ENCODE measurements at regions not wholly inside any gene's neighbourhood (a gene's known extent, or its start where the extent isn't known, plus 50 kb on each side); places are given as distances from the start of the nearest gene placed in this dataset.
A peak's percentile ranks its signal among the peaks of the same experiment; 100 is the strongest.

DNA sequence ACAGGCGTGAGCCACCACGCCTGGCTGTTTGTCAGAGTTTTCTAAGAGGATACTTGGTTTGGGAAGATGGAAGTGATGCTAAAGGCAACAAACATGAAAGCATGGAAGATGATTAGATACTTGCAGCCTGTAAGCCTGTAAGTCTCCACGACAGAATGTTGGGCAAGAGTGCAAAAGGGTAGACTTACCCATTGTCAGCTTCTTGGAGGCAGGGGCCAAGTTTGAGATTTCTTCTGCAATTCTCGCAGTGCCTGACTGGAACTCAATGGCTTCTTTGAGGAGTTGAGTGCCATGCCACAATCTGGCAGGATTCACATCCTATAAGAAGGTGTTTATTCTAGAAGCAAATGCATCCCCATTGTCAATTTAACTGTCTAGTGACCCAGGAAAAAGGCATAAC is 70.1 kb upstream of the EFEMP1 start:
- no peak for DNase-seq (ENCODE audit: low read depth)
- TF ChIP-seq, protein P1, sequence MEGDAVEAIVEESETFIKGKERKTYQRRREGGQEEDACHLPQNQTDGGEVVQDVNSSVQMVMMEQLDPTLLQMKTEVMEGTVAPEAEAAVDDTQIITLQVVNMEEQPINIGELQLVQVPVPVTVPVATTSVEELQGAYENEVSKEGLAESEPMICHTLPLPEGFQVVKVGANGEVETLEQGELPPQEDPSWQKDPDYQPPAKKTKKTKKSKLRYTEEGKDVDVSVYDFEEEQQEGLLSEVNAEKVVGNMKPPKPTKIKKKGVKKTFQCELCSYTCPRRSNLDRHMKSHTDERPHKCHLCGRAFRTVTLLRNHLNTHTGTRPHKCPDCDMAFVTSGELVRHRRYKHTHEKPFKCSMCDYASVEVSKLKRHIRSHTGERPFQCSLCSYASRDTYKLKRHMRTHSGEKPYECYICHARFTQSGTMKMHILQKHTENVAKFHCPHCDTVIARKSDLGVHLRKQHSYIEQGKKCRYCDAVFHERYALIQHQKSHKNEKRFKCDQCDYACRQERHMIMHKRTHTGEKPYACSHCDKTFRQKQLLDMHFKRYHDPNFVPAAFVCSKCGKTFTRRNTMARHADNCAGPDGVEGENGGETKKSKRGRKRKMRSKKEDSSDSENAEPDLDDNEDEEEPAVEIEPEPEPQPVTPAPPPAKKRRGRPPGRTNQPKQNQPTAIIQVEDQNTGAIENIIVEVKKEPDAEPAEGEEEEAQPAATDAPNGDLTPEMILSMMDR (conservative IDR thresholded peaks at IDR 0.05; ENCODE audit: low read depth, low read length): no peak
- no peak overlapping the region for H3K4me3 ChIP-seq (ENCODE audit: low read length)

DNA sequence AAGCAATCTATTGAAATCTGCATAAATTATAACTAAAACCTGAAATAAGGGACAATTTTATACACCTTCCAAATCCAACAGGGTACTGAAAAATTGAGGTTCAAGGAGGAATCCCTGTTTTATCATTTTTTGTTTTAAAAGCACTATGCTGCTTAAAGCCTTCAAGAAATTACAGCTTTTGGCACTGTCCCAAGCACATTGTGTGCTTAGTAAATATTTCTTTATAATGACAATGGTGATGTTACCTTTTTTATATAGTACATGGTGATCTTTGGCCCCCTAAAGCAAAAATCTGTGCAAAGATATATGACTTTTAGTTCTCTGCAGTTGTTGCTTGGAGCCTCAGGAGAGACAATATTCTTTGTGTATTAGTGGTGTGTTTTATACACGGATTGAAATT is 71.6 kb upstream of the EFEMP1 start:
- TF ChIP-seq, protein P1 (conservative IDR thresholded peaks at IDR 0.05; ENCODE audit: low read depth, low read length): no peak
- DNase-seq (ENCODE audit: low read depth): no peak
- H3K4me3 ChIP-seq (ENCODE audit: low read length): no peak overlapping the region

DNA sequence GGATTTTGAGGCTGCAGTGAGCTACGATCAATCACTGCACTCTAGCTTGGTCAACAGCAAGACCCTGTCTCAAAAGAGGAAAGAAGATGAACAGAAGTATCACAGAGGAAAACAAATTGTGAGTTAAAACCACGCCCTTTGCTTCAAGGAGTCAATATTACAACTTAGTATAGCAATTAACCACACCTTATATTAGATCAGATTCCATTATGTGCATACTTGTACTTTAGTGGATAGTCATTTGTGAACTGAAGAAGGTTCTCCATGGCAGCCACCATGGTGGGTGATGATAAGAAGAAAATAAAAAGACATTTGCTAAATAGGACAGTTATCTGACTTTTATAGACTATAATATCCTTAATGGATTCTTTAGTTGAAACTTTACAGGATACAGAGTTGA is 72.3 kb upstream of the EFEMP1 start:
- H3K4me3 ChIP-seq (ENCODE audit: low read length): no peak overlapping the region
- no peak for DNase-seq (ENCODE audit: low read depth)
- TF ChIP-seq, protein P1 (conservative IDR thresholded peaks at IDR 0.05; ENCODE audit: low read depth, low read length): no peak

DNA sequence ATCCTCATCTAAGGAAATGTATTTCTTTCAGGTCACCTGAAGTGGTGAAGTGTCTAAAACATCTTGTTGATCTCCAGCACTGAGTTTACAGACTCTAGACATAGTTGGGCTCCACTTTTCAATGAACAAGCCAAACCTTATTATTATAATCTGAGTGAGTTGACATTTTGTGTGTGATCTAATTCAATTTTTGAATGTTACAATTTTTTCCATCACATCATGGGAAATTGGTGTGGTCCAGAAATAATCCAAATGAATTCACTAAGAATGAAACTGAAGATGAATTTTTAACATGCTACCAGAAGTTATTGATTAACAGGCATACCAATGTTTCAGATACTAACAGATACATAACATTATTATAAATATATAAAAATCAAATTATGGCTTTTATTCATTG is 75.6 kb upstream of the EFEMP1 start:
- TF ChIP-seq, protein P1 (conservative IDR thresholded peaks at IDR 0.05; ENCODE audit: low read depth, low read length): no peak
- H3K4me3 ChIP-seq (ENCODE audit: low read length): no peak overlapping the region
- no peak for DNase-seq (ENCODE audit: low read depth)

DNA sequence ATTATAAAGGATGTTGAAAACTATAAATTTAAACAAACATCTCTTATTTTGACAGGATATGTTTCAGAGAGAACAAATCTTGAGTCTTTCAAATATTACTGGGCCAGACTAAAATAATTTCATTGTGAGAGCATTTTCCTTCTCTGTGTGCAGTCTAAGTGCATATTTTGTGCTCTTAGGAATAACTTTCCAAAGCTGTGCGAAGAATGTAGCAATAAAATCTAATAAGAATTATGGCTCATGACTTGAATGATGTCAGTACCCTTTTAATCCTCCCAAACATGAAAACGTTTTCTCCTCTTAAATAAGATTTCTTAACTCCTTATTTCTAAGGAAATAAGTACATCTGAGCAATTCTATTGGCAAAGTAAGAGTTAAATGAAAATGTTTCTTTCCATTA is 76.2 kb upstream of the EFEMP1 start:
- TF ChIP-seq, protein P1 (conservative IDR thresholded peaks at IDR 0.05; ENCODE audit: low read depth, low read length): no peak
- H3K4me3 ChIP-seq (ENCODE audit: low read length): no peak overlapping the region
- peak; percentile 90 for DNase-seq (ENCODE audit: low read depth)

DNA sequence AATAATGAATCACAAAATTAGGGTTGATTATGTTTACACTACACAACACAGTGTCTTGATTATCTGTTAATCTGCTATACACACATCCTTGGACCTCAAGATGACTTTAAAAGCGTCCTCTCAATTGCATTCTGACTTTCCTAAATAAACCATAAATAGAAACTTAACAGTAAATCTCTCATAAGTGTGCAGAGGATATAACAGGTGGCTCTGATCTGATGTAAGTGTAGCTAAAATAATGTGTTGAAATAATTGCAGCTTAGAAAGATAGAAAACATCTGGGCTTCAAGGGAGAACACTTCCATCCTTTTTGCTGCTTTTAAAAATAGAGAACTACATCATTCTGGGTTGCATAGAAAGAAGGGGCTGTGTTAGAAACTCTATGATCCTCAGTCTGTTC is 78.4 kb upstream of the EFEMP1 start:
- TF ChIP-seq, protein P1 (conservative IDR thresholded peaks at IDR 0.05; ENCODE audit: low read depth, low read length): no peak
- DNase-seq (ENCODE audit: low read depth): no peak
- no peak overlapping the region for H3K4me3 ChIP-seq (ENCODE audit: low read length)

DNA sequence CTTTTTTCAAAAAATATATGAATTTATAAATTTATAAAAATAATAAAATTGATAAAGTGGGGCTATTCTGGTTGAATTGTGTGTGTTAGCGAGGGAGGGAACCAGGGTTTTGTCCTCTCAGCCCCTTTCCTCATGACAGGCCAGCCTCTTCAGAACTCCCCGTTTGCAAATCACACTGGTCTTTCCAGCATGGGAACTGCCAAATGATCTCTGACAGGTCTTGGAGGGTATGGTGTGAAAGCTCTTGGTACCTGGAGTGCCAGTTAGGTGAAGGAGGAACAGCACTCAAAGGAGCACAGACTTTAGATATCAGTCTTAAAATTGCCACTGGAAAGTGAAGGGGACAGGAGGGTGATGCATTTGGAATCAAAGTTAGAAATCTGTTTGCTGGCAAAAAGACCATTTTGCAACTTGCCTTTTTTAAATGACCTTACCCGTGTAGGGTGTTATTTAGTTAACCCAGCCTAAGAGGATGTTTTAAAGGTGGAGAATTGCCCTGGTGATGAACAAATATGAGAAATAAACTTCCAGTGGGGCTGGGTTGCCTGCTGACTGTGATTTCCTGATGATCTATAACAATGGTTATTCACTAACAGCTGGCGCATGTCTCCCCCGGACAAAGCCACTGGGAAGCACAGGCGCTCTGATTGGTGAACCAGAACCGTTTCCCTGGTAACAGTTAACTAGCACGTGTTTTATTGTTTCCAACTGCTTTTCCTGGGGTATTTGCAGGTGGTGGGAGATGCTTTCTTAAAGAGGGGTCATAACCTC is 85.3 kb upstream of the EFEMP1 start:
- TF ChIP-seq, protein P1 (conservative IDR thresholded peaks at IDR 0.05; ENCODE audit: low read depth, low read length): no peak
- H3K4me3 ChIP-seq (ENCODE audit: low read length): no peak overlapping the region
- peak; percentile 71 for DNase-seq (ENCODE audit: low read depth)
